Upper lobe of right lung (tissue), 1 donor: ENCODE measurements at regions not wholly inside any gene's neighbourhood (a gene's known extent, or its start where the extent isn't known, plus 50 kb on each side); places are given as distances from the start of the nearest gene placed in this dataset.

ENCODE experiments used
- ATAC-seq: fragments of 200-7000 bp; cut with Tn5 transposase; one replicate; pipeline ENCODE4 v1.9.1; 2020; ENCODE audit warnings: mild to moderate bottlenecking, moderate library complexity
- DNase-seq: peaks from one replicate; pipeline ENCODE4 v3.0.0-alpha.2; 2020
- H3K27ac ChIP-seq: fragments of 200-600 bp; one replicate; pipeline ENCODE4 v1.8.0; 2022
- H3K27me3 ChIP-seq: fragments of 200-600 bp; one replicate; pipeline ENCODE4 v1.8.0; 2022; ENCODE audit warnings: mild to moderate bottlenecking
- H3K36me3 ChIP-seq: fragments of 200-600 bp; one replicate; pipeline ENCODE4 v1.8.0; 2022
- H3K4me1 ChIP-seq: fragments of 200-600 bp; one replicate; pipeline ENCODE4 v1.8.0; 2022
- H3K4me3 ChIP-seq: fragments of 200-600 bp; one replicate; pipeline ENCODE4 v1.8.0; 2022; ENCODE audit warnings: mild to moderate bottlenecking
- H3K9me3 ChIP-seq: fragments of 200-600 bp; one replicate; pipeline ENCODE4 v1.8.0; 2022
- intact Hi-C: fragments of 100-400 bp; cut with DNase I; formaldehyde crosslinking; loops from one replicate; pipeline ENCODE4 v1.11.0; 2022
- TF ChIP-seq, protein P1 (sequence below): fragments of 200-600 bp; IDR thresholded peaks from one replicate; pipeline ENCODE4 v1.8.0; 2022; ENCODE audit warnings: antibody characterized with exemption
- donor health status: DM: no; HTN: yes; CAD: no; lungs with severe emphysema.

DNA sequence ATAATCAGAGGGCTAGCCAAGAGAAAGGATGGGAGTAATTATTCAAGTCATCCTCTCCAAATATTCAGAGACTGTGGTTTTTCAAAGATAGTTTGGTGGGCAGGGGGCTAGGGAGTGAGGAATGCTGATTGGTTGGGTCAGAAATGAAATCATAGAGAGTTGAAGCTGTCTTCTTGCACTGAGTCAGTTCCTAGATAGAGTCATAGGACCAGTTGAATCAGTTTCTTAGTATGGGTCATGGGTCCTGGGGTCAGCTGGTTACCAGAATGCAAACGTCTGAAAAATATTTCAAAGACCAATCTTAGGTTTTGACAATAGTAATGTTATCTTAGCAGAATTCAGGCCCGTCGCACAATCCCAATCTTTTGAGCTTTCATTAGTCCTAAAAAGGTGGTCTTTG lies 171.4 kb upstream of the SPATS2L start:
- Histone ChIP-seq H3K4me3 (no peak overlapping the region), H3K27me3 (no peaks in the 10 kb centered on the region), H3K27ac (no peak overlapping the region), H3K9me3 (no peaks in the 10 kb centered on the region), H3K4me1 (no peaks in the 10 kb centered on the region), H3K36me3 (no peaks in the 10 kb centered on the region)
- ATAC-seq (no peak), DNase-seq (no peak)
- TF ChIP-seq, protein P1, sequence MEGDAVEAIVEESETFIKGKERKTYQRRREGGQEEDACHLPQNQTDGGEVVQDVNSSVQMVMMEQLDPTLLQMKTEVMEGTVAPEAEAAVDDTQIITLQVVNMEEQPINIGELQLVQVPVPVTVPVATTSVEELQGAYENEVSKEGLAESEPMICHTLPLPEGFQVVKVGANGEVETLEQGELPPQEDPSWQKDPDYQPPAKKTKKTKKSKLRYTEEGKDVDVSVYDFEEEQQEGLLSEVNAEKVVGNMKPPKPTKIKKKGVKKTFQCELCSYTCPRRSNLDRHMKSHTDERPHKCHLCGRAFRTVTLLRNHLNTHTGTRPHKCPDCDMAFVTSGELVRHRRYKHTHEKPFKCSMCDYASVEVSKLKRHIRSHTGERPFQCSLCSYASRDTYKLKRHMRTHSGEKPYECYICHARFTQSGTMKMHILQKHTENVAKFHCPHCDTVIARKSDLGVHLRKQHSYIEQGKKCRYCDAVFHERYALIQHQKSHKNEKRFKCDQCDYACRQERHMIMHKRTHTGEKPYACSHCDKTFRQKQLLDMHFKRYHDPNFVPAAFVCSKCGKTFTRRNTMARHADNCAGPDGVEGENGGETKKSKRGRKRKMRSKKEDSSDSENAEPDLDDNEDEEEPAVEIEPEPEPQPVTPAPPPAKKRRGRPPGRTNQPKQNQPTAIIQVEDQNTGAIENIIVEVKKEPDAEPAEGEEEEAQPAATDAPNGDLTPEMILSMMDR, result no peak
- intact Hi-C loops, result no loop called here

DNA sequence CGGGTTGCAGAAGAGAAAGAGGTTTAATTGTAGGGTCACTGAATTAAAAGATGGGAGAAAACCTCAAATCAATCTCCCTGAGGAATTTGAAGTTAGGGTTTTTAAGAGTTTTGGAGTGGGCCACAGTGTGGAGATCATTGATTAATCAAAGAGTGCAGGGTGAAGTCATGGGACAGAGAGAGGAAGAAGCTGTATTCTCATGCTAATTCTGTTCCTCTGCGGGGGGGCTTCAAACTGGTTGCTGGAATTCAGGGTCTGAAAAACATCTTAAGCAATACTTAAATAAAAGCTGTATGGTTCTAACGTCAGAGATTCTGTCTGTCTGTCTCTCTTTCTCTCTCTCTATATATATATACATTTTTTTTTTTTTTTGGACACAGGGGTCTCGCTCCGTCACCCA lies 169.8 kb upstream of the SPATS2L start:
- H3K27me3 ChIP-seq, result no peaks in the 10 kb centered on the region
- no peaks in the 10 kb centered on the region for H3K4me1 ChIP-seq
- intact Hi-C loops, result no loop called here
- no peak overlapping the region for H3K27ac ChIP-seq
- no peak for DNase-seq
- H3K4me3 ChIP-seq, result no peak overlapping the region
- no peak for ATAC-seq
- H3K9me3 ChIP-seq, result no peaks in the 10 kb centered on the region
- TF ChIP-seq, protein P1, result no peak
- H3K36me3 ChIP-seq, result no peaks in the 10 kb centered on the region

DNA sequence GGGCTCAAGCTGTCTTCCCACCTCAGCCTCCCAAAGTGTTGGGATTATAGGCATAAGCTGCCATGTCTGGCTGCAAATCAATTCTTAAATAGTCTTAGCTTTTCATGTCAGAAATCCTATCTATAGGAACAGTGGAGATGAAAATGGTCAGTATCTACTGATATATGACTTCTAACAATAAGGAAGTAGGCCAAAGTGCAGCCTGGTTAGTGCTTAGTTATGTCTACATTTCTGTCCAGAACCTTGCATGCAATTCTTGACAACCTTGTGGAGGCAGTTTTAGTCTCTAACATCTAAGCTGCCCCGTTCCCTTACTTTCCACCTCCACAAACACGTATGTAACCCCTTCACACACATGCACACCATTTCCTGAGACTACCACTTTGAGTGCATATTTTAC lies 169.2 kb upstream of the SPATS2L start:
- TF ChIP-seq, protein P1, result no peak
- intact Hi-C loops, result no loop called here

DNA sequence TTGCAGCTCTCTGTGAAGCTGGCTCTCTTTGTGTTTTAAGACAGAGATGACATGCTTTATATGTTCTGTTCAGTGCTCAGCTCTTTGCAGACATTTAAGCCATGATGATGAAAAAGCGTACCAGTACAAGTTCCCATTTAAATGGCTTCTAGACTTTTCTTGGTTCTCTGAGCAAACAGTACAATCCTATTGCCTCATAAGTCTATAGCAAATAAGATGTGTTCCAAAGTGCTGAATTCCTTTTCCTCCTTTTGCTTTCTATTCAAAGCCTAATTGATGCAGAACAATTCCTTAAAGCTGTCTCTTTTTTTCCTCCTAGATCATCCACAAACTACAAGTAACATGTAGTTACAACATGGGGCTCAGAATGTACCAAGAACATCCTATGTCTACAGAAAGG lies 168.8 kb upstream of the SPATS2L start:
- intact Hi-C loops, result no loop called here
- TF ChIP-seq, protein P1, result no peak
- no peaks in the 10 kb centered on the region for H3K36me3 ChIP-seq
- no peaks in the 10 kb centered on the region for H3K4me1 ChIP-seq
- no peaks in the 10 kb centered on the region for H3K27me3 ChIP-seq
- ATAC-seq, result no peak
- H3K4me3 ChIP-seq, result no peak overlapping the region
- DNase-seq, result no peak
- no peak overlapping the region for H3K27ac ChIP-seq
- H3K9me3 ChIP-seq, result no peaks in the 10 kb centered on the region

More for the DNA sequence above, 169.2 kb upstream of the SPATS2L start:
- no peaks in the 10 kb centered on the region for H3K4me1 ChIP-seq
- DNase-seq (no peak), ATAC-seq (no peak)
- H3K9me3 ChIP-seq, result no peaks in the 10 kb centered on the region
- H3K4me3 ChIP-seq, result no peak overlapping the region
- H3K27me3 ChIP-seq, result no peaks in the 10 kb centered on the region
- H3K36me3 ChIP-seq, result no peaks in the 10 kb centered on the region
- H3K27ac ChIP-seq, result no peak overlapping the region

DNA sequence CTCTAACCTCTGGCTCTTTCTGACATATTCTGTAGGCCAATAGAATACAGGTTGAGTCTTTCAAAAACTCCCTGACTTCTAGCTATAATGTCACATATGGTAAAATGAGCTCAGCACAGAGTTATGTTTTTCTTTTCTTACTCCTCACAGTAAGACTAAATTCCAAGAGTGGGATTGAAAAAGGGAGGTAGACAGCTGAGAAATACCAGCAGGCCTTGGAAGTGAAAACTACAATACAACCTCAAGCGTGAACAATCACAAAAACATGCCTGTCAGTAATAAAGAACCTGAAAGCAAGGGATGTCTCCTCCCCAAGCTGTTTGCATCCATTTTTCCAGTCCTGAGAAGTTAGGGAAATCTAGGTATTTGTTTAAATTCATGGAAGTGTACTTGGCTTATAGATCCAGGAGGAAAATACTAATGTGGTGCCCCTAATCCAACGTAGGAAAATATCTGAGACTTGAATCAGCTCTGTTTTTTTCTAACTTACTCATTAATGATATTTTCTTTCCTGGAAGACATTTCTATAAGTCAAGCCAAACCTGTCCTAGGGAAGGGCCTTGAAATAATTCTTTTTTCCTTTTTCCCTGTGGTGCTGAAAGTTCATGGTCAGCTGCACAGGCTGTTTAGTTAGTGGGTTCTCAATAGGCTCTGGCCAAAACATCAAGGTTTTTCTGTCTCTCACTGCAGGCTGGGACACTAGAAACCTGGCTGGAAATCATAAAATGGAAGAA lies 167.9 kb upstream of the SPATS2L start:
- Histone ChIP-seq H3K36me3 (no peaks in the 10 kb centered on the region), H3K4me3 (no peak overlapping the region), H3K27ac (no peak overlapping the region), H3K4me1 (no peaks in the 10 kb centered on the region), H3K9me3 (no peaks in the 10 kb centered on the region), H3K27me3 (no peaks in the 10 kb centered on the region)
- ATAC-seq (no peak), DNase-seq (no peak)
- intact Hi-C loops, result no loop called here
- TF ChIP-seq, protein P1, result no peak

DNA sequence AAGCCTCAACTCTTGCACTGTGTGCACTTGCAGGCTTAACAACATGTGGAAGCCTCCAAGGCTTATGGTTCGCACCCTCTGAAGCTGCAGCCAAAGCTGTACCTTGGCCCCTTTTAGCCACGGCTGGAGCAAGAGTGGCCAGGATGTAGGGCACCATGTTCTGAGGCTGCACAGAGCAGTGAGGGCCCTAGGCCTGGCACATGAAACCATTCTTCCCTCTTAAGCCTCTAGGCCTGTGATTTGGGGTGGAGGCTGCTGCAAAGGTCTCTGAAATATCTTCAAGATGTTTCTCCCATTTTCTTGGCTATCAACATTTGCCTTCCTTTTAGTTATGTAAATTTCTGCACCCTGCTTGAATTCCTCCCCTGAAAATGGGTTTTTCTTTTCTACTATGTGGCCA lies 161.9 kb upstream of the SPATS2L start:
- Histone ChIP-seq H3K36me3 (no peaks in the 10 kb centered on the region), H3K27me3 (no peaks in the 10 kb centered on the region), H3K27ac (no peak overlapping the region), H3K4me3 (no peak overlapping the region), H3K9me3 (no peaks in the 10 kb centered on the region), H3K4me1 (no peaks in the 10 kb centered on the region)
- TF ChIP-seq, protein P1, result no peak
- DNase-seq (no peak), ATAC-seq (no peak)
- intact Hi-C loops, result no loop called here
